NT2/D1 (cell line): ENCODE measurements at regions not wholly inside any gene's neighbourhood (a gene's known extent, or its start where the extent isn't known, plus 50 kb on each side); places are given as distances from the start of the nearest gene placed in this dataset.

ENCODE experiments used
- SUZ12 ChIP-seq: IDR thresholded peaks from 2 replicates; pipeline ENCODE4 v1.6.1; 2011; ENCODE audit not compliant: insufficient read length, insufficient read depth; ENCODE audit errors: extremely low read depth
- YY1 ChIP-seq: IDR thresholded peaks from 2 replicates; pipeline ENCODE4 v1.6.1; 2011; ENCODE audit not compliant: insufficient read length, insufficient read depth

DNA sequence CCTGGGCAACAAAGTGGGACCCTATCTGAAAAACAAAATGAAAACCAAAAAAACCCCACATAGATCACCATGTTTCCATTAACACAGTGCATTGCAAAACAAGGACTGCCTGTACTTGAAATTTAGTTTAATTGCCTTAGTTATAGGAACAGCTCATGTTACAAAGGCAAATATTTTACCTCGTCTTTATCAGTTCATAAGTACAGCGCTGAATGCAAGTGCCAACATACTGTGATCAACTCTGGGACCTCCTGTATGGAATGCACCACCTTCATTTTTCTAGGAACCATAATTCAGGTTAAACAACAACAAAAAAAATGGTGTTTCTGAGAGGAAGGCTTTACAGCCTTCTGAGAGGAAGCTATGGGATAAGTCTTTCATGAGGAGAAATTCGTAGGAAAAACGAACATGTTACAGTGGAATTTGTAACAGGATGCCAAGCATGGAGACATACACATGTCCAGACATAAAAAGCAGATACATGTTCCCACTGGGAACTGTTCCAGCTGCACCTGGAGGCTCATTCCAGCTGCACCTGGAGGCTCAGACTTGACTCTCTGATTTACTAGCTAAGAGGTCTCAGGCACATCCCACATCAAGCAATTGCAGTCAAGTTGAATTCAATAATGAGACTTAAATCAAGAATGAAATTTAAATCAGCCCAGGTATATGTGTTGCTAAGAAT is 821.3 kb downstream of the NLGN4Y start:
- TF ChIP-seq SUZ12: no peak
- no peak for TF ChIP-seq YY1
